Lung (tissue), 11 donors: ENCODE measurements at regions not wholly inside any gene's neighbourhood (a gene's known extent, or its start where the extent isn't known, plus 50 kb on each side); places are given as distances from the start of the nearest gene placed in this dataset.

Experiments
- ATAC-seq: fragments of 200-7000 bp; cut with Tn5 transposase; one replicate; pipeline ENCODE4 v1.9.1; 2020; ENCODE audit warnings: moderate number of reproducible peaks; ENCODE audit not compliant: insufficient read depth, low FRiP score
- DNase-seq, 3 donors: peaks; one replicate each; pipeline ENCODE4 v3.0.0-alpha.2; 2013 to 2017
- H3K27ac ChIP-seq, 2 donors: one replicate each; pipeline ENCODE4 v1.5.1; 2013; ENCODE audit warnings: mild to moderate bottlenecking in 2 of 2, moderate library complexity in 2 of 2, control low read depth in 1 of 2, inconsistent platforms in 1 of 2, low read depth in 1 of 2, low read length in 1 of 2
- H3K27me3 ChIP-seq, 3 donors: one replicate each; pipeline ENCODE4 v1.5.1; 2013; ENCODE audit warnings: low read length in 2 of 3; ENCODE audit not compliant: control insufficient read depth in 3 of 3, insufficient read depth in 3 of 3
- H3K36me3 ChIP-seq, 4 donors: one replicate each; pipeline ENCODE4 v1.5.1; 2013; ENCODE audit warnings: low read length in 4 of 4, mild to moderate bottlenecking in 1 of 4, moderate library complexity in 1 of 4; ENCODE audit not compliant: control insufficient read depth in 4 of 4, insufficient read depth in 4 of 4
- H3K4me1 ChIP-seq, 5 donors: one replicate each; pipeline ENCODE4 v1.5.1; 2013; ENCODE audit warnings: low read length in 5 of 5, mild to moderate bottlenecking in 2 of 5, moderate library complexity in 1 of 5; ENCODE audit not compliant: control insufficient read depth in 5 of 5, insufficient read depth in 5 of 5
- H3K4me3 ChIP-seq: one replicate; pipeline ENCODE4 v1.5.1; 2013; ENCODE audit warnings: mild to moderate bottlenecking, control low read depth, moderate library complexity
- H3K9ac ChIP-seq, 2 donors: one replicate each; pipeline ENCODE4 v1.5.1; 2013; ENCODE audit warnings: low read length in 2 of 2, control low read depth in 1 of 2; ENCODE audit not compliant: insufficient read depth in 1 of 2
- H3K9me3 ChIP-seq, 4 donors: one replicate each; pipeline ENCODE4 v1.5.1; 2013; ENCODE audit warnings: low read length in 3 of 4, mild to moderate bottlenecking in 1 of 4, moderate library complexity in 1 of 4; ENCODE audit not compliant: control insufficient read depth in 4 of 4, insufficient read depth in 3 of 4
- WGBS, 2 donors: extraction: QIAGEN DNeasy Blood & Tissue Kit; methylation state at CpG; one replicate each; pipeline ENCODE4 v1.1.7; 2013; 5-methylcytosine and 5-hydroxymethylcytosine counted together
- TF ChIP-seq, protein P1 (sequence below): IDR thresholded peaks from 2 replicates; pipeline ENCODE4 v1.5.1; 2012; ENCODE audit warnings: mild to moderate bottlenecking; ENCODE audit errors: control extremely low read depth, extremely low read depth
- donor health status: control.
- donor health status: control.
- donor health status: Bipolar disorder and iron deficiency.
- donor health status: healthy.
- donor health status: DM: yes; HTN: yes; CAD: no.

DNA sequence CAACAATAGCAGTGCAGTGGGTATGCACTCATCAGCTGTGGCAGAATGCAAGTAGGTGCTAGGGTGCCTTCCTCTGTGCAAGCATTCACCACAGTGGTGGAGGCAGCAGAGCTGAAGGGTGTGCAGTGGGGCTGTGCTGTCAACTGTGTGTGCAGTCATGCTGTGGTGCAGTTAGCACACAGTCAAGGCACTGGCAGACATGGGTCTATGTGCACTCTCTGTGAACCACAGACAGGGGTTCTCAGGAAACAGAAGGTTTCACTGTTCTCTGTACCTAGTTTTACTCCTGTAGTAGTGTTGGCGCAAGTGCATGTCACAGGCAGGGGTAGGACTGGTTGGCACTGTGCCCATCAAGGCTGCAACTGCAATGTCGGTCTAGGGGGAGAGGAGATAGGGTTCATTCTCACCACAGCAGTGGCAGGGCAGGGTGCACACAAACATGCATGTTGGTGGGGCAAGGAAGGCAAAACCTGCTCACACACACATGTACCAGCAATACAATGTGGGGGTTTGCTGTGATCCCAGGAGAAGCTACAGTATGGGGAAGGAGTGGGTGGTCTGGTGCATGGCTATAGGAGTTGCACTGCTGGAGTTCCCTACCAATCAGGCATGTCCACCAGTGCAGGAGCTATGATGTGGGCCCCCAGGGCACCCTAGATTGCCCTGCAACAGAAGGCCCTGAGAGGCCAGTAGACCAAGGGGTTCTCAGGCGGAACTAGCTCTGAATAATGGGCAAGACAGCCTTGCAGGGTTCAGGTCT is 242.7 kb upstream of the DDX18 start:
- Histone ChIP-seq H3K4me1 (no peaks in the 10 kb centered on the region), H3K9me3 (peaks cover 0 to 5% (median 2%) of the 10 kb centered on the region in 4 donors), H3K4me3 (no peak overlapping the region), H3K9ac (no peak overlapping the region), H3K36me3 (no peaks in the 10 kb centered on the region), H3K27ac (no peak overlapping the region), H3K27me3 (no peaks in the 10 kb centered on the region)
- WGBS, 2 donors = 61 to 87% methylated on average over 3 of the region's 3 CpGs
- DNase-seq (no peak), ATAC-seq (no peak)
- TF ChIP-seq, protein P1, sequence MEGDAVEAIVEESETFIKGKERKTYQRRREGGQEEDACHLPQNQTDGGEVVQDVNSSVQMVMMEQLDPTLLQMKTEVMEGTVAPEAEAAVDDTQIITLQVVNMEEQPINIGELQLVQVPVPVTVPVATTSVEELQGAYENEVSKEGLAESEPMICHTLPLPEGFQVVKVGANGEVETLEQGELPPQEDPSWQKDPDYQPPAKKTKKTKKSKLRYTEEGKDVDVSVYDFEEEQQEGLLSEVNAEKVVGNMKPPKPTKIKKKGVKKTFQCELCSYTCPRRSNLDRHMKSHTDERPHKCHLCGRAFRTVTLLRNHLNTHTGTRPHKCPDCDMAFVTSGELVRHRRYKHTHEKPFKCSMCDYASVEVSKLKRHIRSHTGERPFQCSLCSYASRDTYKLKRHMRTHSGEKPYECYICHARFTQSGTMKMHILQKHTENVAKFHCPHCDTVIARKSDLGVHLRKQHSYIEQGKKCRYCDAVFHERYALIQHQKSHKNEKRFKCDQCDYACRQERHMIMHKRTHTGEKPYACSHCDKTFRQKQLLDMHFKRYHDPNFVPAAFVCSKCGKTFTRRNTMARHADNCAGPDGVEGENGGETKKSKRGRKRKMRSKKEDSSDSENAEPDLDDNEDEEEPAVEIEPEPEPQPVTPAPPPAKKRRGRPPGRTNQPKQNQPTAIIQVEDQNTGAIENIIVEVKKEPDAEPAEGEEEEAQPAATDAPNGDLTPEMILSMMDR = no peak

DNA sequence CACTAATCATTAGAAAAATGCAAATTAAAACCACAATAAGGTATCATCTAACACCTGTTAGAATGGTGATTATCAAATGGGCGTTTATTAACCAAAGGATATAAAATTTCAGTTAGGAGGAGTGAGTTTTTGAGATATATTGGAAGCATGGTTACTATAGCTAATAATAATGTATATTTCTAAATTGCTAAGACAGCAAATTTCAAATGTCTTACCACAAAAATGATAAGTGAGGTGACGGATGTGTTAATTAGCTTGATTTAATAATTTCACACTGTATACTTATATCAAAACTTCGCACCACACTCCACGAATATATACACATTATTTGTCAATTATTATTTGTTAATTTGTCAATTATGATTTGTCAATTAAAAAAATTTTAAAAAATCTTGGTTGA is 227.2 kb upstream of the DDX18 start:
- ATAC-seq (no peak), DNase-seq (no peak)
- no peaks in the 10 kb centered on the region for H3K36me3 ChIP-seq
- TF ChIP-seq, protein P1 = no peak
- H3K27me3 ChIP-seq = no peaks in the 10 kb centered on the region
- H3K27ac ChIP-seq = no peak overlapping the region
- H3K4me1 ChIP-seq = no peaks in the 10 kb centered on the region
- no peaks in the 10 kb centered on the region for H3K9me3 ChIP-seq
- H3K4me3 ChIP-seq = no peak overlapping the region
- no peak overlapping the region for H3K9ac ChIP-seq
- 84 to 88% methylated on average over 4 of the region's 4 CpGs for WGBS, 2 donors

DNA sequence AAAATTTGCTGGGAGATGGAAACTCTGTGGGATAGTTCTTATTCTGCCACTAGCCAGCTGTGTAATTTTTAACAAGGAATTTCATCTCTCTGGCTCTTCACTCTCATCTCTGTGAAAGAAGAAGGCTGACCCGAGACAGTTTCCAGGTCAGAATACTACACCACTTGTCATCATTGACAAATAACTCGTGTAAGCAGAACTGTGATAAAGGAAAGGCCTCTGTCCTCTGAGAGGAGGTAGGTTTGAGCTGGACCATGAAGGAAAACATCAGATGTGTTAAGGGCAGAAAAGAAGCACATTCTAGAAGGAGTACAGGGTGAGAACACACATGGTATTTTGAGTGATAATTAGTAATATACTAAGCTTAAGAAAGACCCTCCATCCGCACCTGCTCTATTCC is 211.4 kb upstream of the DDX18 start:
- DNase-seq = no peak
- Histone ChIP-seq H3K9ac (no peak overlapping the region), H3K4me1 (no peaks in the 10 kb centered on the region), H3K4me3 (no peak overlapping the region), H3K27me3 (no peaks in the 10 kb centered on the region), H3K27ac (no peak overlapping the region), H3K9me3 (no peaks in the 10 kb centered on the region), H3K36me3 (no peaks in the 10 kb centered on the region)
- 49 to 61% methylated on average over 3 of the region's 3 CpGs for WGBS, 2 donors
- TF ChIP-seq, protein P1 = no peak
- ATAC-seq = no peak

DNA sequence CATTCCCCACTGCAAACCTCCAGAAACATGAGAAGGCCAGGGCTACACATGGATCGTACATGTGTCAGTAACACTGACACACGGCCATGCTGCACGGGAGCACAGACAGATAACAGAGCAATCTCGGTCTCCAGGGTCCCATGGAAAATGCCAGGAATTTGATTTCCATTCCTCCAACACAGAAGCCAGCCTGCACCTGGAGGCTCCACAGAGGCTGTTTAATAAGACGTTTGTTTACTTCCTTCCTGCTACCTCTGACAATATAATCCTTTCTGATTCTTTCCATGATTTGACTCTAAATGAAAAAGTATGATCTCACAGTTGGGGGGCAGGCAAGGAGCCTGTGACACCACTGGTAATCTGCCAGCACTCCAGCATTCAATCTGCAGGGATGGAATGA is 210.9 kb upstream of the DDX18 start:
- TF ChIP-seq, protein P1 = no peak
- H3K27ac ChIP-seq = no peak overlapping the region
- no peak overlapping the region for H3K9ac ChIP-seq
- no peaks in the 10 kb centered on the region for H3K27me3 ChIP-seq
- WGBS, 2 donors = 28 to 41% methylated on average over 5 of the region's 5 CpGs
- no peaks in the 10 kb centered on the region for H3K36me3 ChIP-seq
- H3K9me3 ChIP-seq = no peaks in the 10 kb centered on the region
- ATAC-seq (no peak), DNase-seq (no peak)
- no peaks in the 10 kb centered on the region for H3K4me1 ChIP-seq
- no peak overlapping the region for H3K4me3 ChIP-seq
